Loucy (cell line): ENCODE measurements at regions not wholly inside any gene's neighbourhood (a gene's known extent, or its start where the extent isn't known, plus 50 kb on each side); places are given as distances from the start of the nearest gene placed in this dataset.

Source experiments
- H2AFZ ChIP-seq: fragments of 200-600 bp; sonication (generic); 2 replicates; pipeline ENCODE4 v1.6.0; 2016; ENCODE audit warnings: antibody characterized with exemption, mild to moderate bottlenecking, low read length, moderate library complexity
- H3F3A ChIP-seq: fragments of 200-600 bp; 2 replicates; pipeline ENCODE4 v1.6.0; 2016; ENCODE audit warnings: antibody characterized with exemption, low read depth, mild to moderate bottlenecking
- H3K27me3 ChIP-seq: fragments of 200-600 bp; sonication (generic); 2 replicates; pipeline ENCODE4 v1.6.1; 2014; ENCODE audit warnings: low read length, mild to moderate bottlenecking; ENCODE audit not compliant: insufficient read depth, poor library complexity, severe bottlenecking
- H3K36me3 ChIP-seq: fragments of 200-600 bp; sonication (generic); 2 replicates; pipeline ENCODE4 v1.6.1; 2016; ENCODE audit warnings: low read length; ENCODE audit not compliant: insufficient read depth
- H3K4me1 ChIP-seq: fragments of 200-600 bp; sonication (generic); 2 replicates; pipeline ENCODE4 v1.5.1; 2014; ENCODE audit warnings: low read length, mild to moderate bottlenecking; ENCODE audit not compliant: insufficient read depth, poor library complexity, severe bottlenecking
- H3K4me2 ChIP-seq: fragments of 200-600 bp; sonication (generic); 2 replicates; pipeline ENCODE4 v1.6.0; 2014; ENCODE audit warnings: antibody characterized with exemption, low read length, low read depth, mild to moderate bottlenecking; ENCODE audit not compliant: poor library complexity, severe bottlenecking
- H3K4me3 ChIP-seq: fragments of 200-600 bp; sonication (generic); 2 replicates; pipeline ENCODE4 v1.5.1; 2014; ENCODE audit warnings: low read length, mild to moderate bottlenecking, mixed read lengths; ENCODE audit not compliant: poor library complexity, severe bottlenecking
- H3K79me2 ChIP-seq: fragments of 200-600 bp; sonication (generic); 2 replicates; pipeline ENCODE4 v1.6.1; 2014; ENCODE audit warnings: low read length; ENCODE audit not compliant: insufficient read depth
- H3K9ac ChIP-seq: fragments of 200-600 bp; sonication (generic); 2 replicates; pipeline ENCODE4 v1.6.0; 2014; ENCODE audit warnings: mild to moderate bottlenecking, low read depth, low read length, moderate library complexity; ENCODE audit not compliant: poor library complexity, severe bottlenecking
- H3K9me2 ChIP-seq: fragments of 200-600 bp; sonication (generic); replicated peaks from 2 replicates; pipeline ENCODE4 v1.6.1; 2016; ENCODE audit warnings: low read depth, low read length, mixed read lengths
- H3K9me3 ChIP-seq: fragments of 200-600 bp; sonication (generic); 2 replicates; pipeline ENCODE4 v1.6.1; 2014; ENCODE audit warnings: mild to moderate bottlenecking, antibody characterized with exemption, low read length, low read depth; ENCODE audit not compliant: insufficient read depth
- H4K20me1 ChIP-seq: fragments of 200-600 bp; sonication (generic); 2 replicates; pipeline ENCODE4 v1.6.0; 2014; ENCODE audit warnings: antibody characterized with exemption, low read length, mild to moderate bottlenecking; ENCODE audit not compliant: insufficient read depth, poor library complexity, severe bottlenecking
- CTCF ChIP-seq: fragments of 200-600 bp; sonication (generic); conservative IDR thresholded peaks from 2 replicates; pipeline ENCODE4 v1.5.1; 2014; ENCODE audit warnings: mild to moderate bottlenecking, antibody characterized with exemption, low read length
- EZH2phosphoT487 ChIP-seq: fragments of 200-600 bp; IDR thresholded peaks from 2 replicates; pipeline ENCODE4 v1.6.1; 2018; ENCODE audit warnings: antibody characterized with exemption, mild to moderate bottlenecking, moderate library complexity, borderline replicate concordance

- Histone ChIP-seq H3K9ac (no peak overlapping the region), H3K9me3 (no peaks in the 10 kb centered on the region), H3K36me3 (no peaks in the 10 kb centered on the region), H3K9me2 (no peaks in the 10 kb centered on the region), H3F3A (no peaks in the 10 kb centered on the region), H3K4me1 (no peaks in the 10 kb centered on the region), H3K79me2 (no peaks in the 10 kb centered on the region), H3K4me3 (no peak overlapping the region), H3K27me3 (no peaks in the 10 kb centered on the region), H2AFZ (no peak overlapping the region), H4K20me1 (no peaks in the 10 kb centered on the region), H3K4me2 (no peak overlapping the region)
- TF ChIP-seq EZH2phosphoT487 (no peak), CTCF (no peak)
Measured at GRCh38 chr4:179331362-179331761, 1889.1 kb upstream of the AGA start.

GRCh38 chr4:179344861-179345260 lies 1902.6 kb upstream of the AGA start:
- H3K27me3 ChIP-seq = no peaks in the 10 kb centered on the region
- no peaks in the 10 kb centered on the region for H4K20me1 ChIP-seq
- no peak overlapping the region for H3K4me2 ChIP-seq
- no peaks in the 10 kb centered on the region for H3K36me3 ChIP-seq
- H3K9me3 ChIP-seq = no peaks in the 10 kb centered on the region
- no peaks in the 10 kb centered on the region for H3K9me2 ChIP-seq
- H3F3A ChIP-seq = no peaks in the 10 kb centered on the region
- no peak overlapping the region for H3K4me3 ChIP-seq
- H3K9ac ChIP-seq = no peak overlapping the region
- no peaks in the 10 kb centered on the region for H3K79me2 ChIP-seq
- no peak for TF ChIP-seq EZH2phosphoT487
- TF ChIP-seq CTCF = no peak
- no peaks in the 10 kb centered on the region for H3K4me1 ChIP-seq
- no peak overlapping the region for H2AFZ ChIP-seq

GRCh38 chr4:179352221-179352620 lies 1910.0 kb upstream of the AGA start:
- Histone ChIP-seq H4K20me1 (no peaks in the 10 kb centered on the region), H3K36me3 (no peaks in the 10 kb centered on the region), H3K79me2 (no peaks in the 10 kb centered on the region), H3K9me3 (no peaks in the 10 kb centered on the region), H3K9ac (no peak overlapping the region), H3K4me3 (no peak overlapping the region), H3K4me2 (no peak overlapping the region), H3K9me2 (no peaks in the 10 kb centered on the region), H3F3A (no peaks in the 10 kb centered on the region), H2AFZ (no peak overlapping the region), H3K4me1 (no peaks in the 10 kb centered on the region), H3K27me3 (no peaks in the 10 kb centered on the region)
- TF ChIP-seq EZH2phosphoT487 (no peak), CTCF (no peak)
